SK-N-SH (cell line): ENCODE measurements at regions not wholly inside any gene's neighbourhood (a gene's known extent, or its start where the extent isn't known, plus 50 kb on each side); places are given as distances from the start of the nearest gene placed in this dataset.

ENCODE experiments used
- CTCF ChIA-PET: fragments of 300-600, 350-600 bp; formaldehyde crosslinking; extraction: SDS; loops from one replicate; lab custom pipeline; 2021; lab: Yijun Ruan, JAX
- POLR2A ChIA-PET: fragments of 350-600 bp; sonication (Branson Sonifier 250); formaldehyde crosslinking; extraction: SDS; loops from one replicate; lab custom pipeline; 2020; ENCODE audit warnings: antibody characterized with exemption, inconsistent platforms; lab: Yijun Ruan, JAX
- DNase-seq: peaks from one replicate; pipeline ENCODE4 v3.0.0; 2012
- H2AFZ ChIP-seq: fragments of 200-600 bp; sonication (generic); 2 replicates; pipeline ENCODE4 v1.8.1; 2016; ENCODE audit warnings: antibody characterized with exemption, mild to moderate bottlenecking, low read depth
- H3F3A ChIP-seq: fragments of 200-600 bp; sonication (generic); replicated peaks from 2 replicates; pipeline ENCODE3; 2016; ENCODE audit warnings: antibody characterized with exemption, mild to moderate bottlenecking; ENCODE audit not compliant: insufficient read depth
- H3K27ac ChIP-seq, 2 experiments: fragments of 200-500 bp in 1 of 2; fragments of 200-600 bp in 1 of 2; sonication (Bioruptor generic) in 1 of 2; sonication (generic), shearing (Covaris generic) in 1 of 2; 2 replicates each; pipeline versions ENCODE4 v1.5.1 to v1.6.1; 2014 to 2016; ENCODE audit warnings: low read depth in 2 of 2, inconsistent platforms in 1 of 2, low read length in 1 of 2, mild to moderate bottlenecking in 1 of 2, mixed read lengths in 1 of 2
- H3K27me3 ChIP-seq: fragments of 200-600 bp; sonication (generic), shearing (Covaris generic); 2 replicates; pipeline ENCODE4 v1.6.1; 2016; ENCODE audit warnings: mixed run types; ENCODE audit not compliant: insufficient read depth
- H3K36me3 ChIP-seq, 2 experiments: fragments of 200-500 bp in 1 of 2; fragments of 200-600 bp in 1 of 2; sonication (Bioruptor generic) in 1 of 2; sonication (generic) in 1 of 2; replicated peaks in 1 of 2; 2 replicates each; pipeline versions ENCODE3 to v1.5.1; 2014 to 2016; ENCODE audit warnings: low read length in 1 of 2, mild to moderate bottlenecking in 1 of 2; ENCODE audit not compliant: insufficient read depth in 2 of 2, control insufficient read depth in 1 of 2
- H3K4me1 ChIP-seq, 2 experiments: fragments of 200-500 bp in 1 of 2; fragments of 200-600 bp in 1 of 2; sonication (Bioruptor generic) in 1 of 2; sonication (generic), shearing (Covaris generic) in 1 of 2; 2 replicates each; pipeline versions ENCODE4 v1.5.1 to v1.6.1; 2014 to 2016; ENCODE audit warnings: low read depth in 1 of 2, low read length in 1 of 2, mixed run types in 1 of 2; ENCODE audit not compliant: insufficient read depth in 2 of 2, control insufficient read depth in 1 of 2
- H3K4me2 ChIP-seq: fragments of 200-600 bp; sonication (generic), shearing (Covaris generic); 2 replicates; pipeline ENCODE4 v1.6.1; 2017; ENCODE audit warnings: mixed run types
- H3K4me3 ChIP-seq, 2 experiments: fragments of 200-500 bp in 1 of 2; fragments of 200-600 bp in 1 of 2; sonication (Bioruptor generic) in 1 of 2; sonication (generic), shearing (Covaris generic) in 1 of 2; 2 replicates each; pipeline versions ENCODE4 v1.5.1 to v1.8.1; 2014 to 2016; ENCODE audit warnings: low read depth in 2 of 2, inconsistent platforms in 1 of 2, low read length in 1 of 2, mild to moderate bottlenecking in 1 of 2, mixed read lengths in 1 of 2, moderate library complexity in 1 of 2
- H3K79me2 ChIP-seq: fragments of 200-600 bp; sonication (generic); 2 replicates; pipeline ENCODE4 v1.8.1; 2017; ENCODE audit warnings: mild to moderate bottlenecking; ENCODE audit not compliant: insufficient read depth
- H3K9ac ChIP-seq: fragments of 200-600 bp; sonication (generic); 2 replicates; pipeline ENCODE4 v1.6.1; 2017; ENCODE audit warnings: mixed run types
- H3K9me2 ChIP-seq: fragments of 200-600 bp; sonication (generic); 2 replicates; pipeline ENCODE4 v1.6.1; 2017; ENCODE audit warnings: mixed run types
- H3K9me3 ChIP-seq: fragments of 200-600 bp; sonication (generic); 2 replicates; pipeline ENCODE4 v1.6.1; 2017; ENCODE audit warnings: mixed run types, mild to moderate bottlenecking, moderate library complexity
- H4K20me1 ChIP-seq: fragments of 200-600 bp; sonication (generic); 2 replicates; pipeline ENCODE4 v1.6.1; 2017; ENCODE audit warnings: mild to moderate bottlenecking, mixed run types; ENCODE audit not compliant: insufficient read depth
- EP300 ChIP-seq, 2 experiments: IDR thresholded peaks; 2 replicates each; pipeline versions ENCODE4 v1.4.0 to v1.6.1; 2012; ENCODE audit warnings: borderline replicate concordance in 1 of 2, low read depth in 1 of 2, low read length in 1 of 2
- FOSL2 ChIP-seq: IDR thresholded peaks from 2 replicates; pipeline ENCODE4 v1.4.0; 2012; ENCODE audit warnings: low read depth, mild to moderate bottlenecking, moderate library complexity, borderline replicate concordance
- GATA2 ChIP-seq: sonication (generic); formaldehyde crosslinking; IDR thresholded peaks from 2 replicates; pipeline ENCODE4 v1.5.0; 2020; ENCODE audit warnings: mild to moderate bottlenecking, missing genetic modification reagents
- JUND ChIP-seq: IDR thresholded peaks from 2 replicates; pipeline ENCODE4 v1.4.0; 2012
- MEF2A ChIP-seq: IDR thresholded peaks from 2 replicates; pipeline ENCODE4 v1.4.0; 2012; ENCODE audit warnings: low read depth, borderline replicate concordance
- NFIC ChIP-seq: IDR thresholded peaks from 2 replicates; pipeline ENCODE4 v1.4.0; 2012; ENCODE audit warnings: borderline replicate concordance
- POLR2AphosphoS5 ChIP-seq: IDR thresholded peaks from 2 replicates; pipeline ENCODE4 v1.6.1; 2012; ENCODE audit warnings: low read depth, low read length
- TCF12 ChIP-seq: IDR thresholded peaks from 2 replicates; pipeline ENCODE4 v1.4.0; 2012
- TEAD4 ChIP-seq: IDR thresholded peaks from 2 replicates; pipeline ENCODE4 v1.4.0; 2012; ENCODE audit warnings: mild to moderate bottlenecking, borderline replicate concordance; ENCODE audit not compliant: insufficient read depth
- WGBS: methylation state at CpG from one replicate; pipeline ENCODE4 v1.1.6; 2017; ENCODE audit warnings: low lambda C conversion rate; 5-methylcytosine and 5-hydroxymethylcytosine counted together
- TF ChIP-seq, protein P1 (sequence below): IDR thresholded peaks from 2 replicates; pipeline ENCODE4 v1.4.0; 2012; ENCODE audit warnings: low read depth
- TF ChIP-seq, protein P2 (sequence below): IDR thresholded peaks from 2 replicates; pipeline ENCODE4; 2012

DNA sequence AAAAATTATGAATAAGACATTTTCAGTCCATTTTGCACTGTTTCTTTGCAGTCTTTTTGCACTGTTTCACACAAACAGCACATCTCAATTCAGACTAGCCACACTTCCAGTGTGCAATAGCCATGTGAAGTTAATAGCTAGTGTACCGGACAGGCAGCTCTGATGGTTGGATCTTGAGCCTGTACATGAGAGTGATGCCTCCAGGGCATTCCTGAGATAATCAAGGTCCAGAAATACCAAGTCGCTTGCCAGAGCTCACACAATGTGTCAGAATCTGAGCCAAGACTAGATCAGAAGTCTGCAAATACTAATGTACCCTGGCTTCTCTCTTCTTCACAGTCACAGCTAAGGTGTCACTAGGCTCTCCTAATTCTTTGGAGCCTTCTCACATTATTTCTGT, 180.2 kb downstream of the OSR1 start:
- CTCF ChIA-PET = no interaction called here
- POLR2A ChIA-PET = no interaction called here

DNA sequence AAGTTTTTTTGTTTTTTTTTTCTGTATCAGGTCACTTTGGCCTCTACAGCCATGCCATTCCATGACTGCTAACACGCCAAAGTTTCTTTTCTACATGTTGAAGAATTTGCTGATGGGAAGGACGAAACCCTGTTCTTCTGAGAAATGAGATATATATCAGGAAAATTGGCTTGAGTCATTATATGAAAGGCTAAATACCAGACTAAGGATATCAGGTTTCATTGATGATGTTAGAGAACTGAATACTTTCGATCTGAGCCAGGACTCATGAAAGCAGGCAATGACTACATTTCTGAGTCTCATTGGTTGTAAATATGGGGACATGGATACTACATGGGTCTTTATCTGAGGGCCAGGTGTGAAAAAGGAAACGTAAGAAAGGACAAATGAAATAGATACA, 181.4 kb downstream of the OSR1 start:
- WGBS = 49% methylated on average over 4 of the region's 4 CpGs
- ChIA-PET CTCF (no interaction called here), POLR2A (no interaction called here)
- no peaks in the 10 kb centered on the region for H3K27me3 ChIP-seq
- no peaks in the 10 kb centered on the region for H3K36me3 ChIP-seq
- TF ChIP-seq FOSL2 (peak; percentile 79; the same call in 1 of the 2 replicates), POLR2AphosphoS5 (peak; percentile 22; the same call in 1 of the 2 replicates), JUND (peak; percentile 79), TCF12 (peak; percentile 77), GATA2 (CRISPR knock-in tag) (no peak), TEAD4 (0 out of 2 replicates have a peak, but pooled peaks have one; percentile 53), NFIC (peak; percentile 62; the same call in 1 of the 2 replicates), EP300 (IDR thresholded peaks at IDR 0.05; ENCODE audit: borderline replicate concordance in 1 of 2, low read depth in 1 of 2, low read length in 1 of 2) (peak in 1 of 2 experiments; percentile 80; a peak in 1 of 4 replicates)
- TF ChIP-seq, protein P1, sequence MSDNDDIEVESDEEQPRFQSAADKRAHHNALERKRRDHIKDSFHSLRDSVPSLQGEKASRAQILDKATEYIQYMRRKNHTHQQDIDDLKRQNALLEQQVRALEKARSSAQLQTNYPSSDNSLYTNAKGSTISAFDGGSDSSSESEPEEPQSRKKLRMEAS = no peak; the same call in 1 of the 2 replicates
- TF ChIP-seq, protein P2, sequence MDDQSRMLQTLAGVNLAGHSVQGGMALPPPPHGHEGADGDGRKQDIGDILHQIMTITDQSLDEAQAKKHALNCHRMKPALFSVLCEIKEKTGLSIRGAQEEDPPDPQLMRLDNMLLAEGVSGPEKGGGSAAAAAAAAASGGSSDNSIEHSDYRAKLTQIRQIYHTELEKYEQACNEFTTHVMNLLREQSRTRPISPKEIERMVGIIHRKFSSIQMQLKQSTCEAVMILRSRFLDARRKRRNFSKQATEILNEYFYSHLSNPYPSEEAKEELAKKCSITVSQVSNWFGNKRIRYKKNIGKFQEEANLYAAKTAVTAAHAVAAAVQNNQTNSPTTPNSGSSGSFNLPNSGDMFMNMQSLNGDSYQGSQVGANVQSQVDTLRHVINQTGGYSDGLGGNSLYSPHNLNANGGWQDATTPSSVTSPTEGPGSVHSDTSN = peak; percentile 63
- H3K4me3 ChIP-seq = no peak overlapping the region
- peak overlapping the region in 1 of 2 experiments; percentile 59; a peak in 2 of 4 replicates for H3K27ac ChIP-seq
- H3F3A ChIP-seq = no peaks in the 10 kb centered on the region
- no peak for DNase-seq
- H4K20me1 ChIP-seq = no peaks in the 10 kb centered on the region
- no peaks in the 10 kb centered on the region for H3K9me3 ChIP-seq
- H3K79me2 ChIP-seq = no peaks in the 10 kb centered on the region
- H3K4me2 ChIP-seq = 0 out of 2 replicates have a peak overlapping the region, but pooled peaks have one; percentile 20
- H3K4me1 ChIP-seq = peaks cover 3 to 8% of the 10 kb centered on the region in 2 experiments; a peak in 2 of 4 replicates
- H3K9me2 ChIP-seq = no peaks in the 10 kb centered on the region
- no peak overlapping the region for H3K9ac ChIP-seq
- H2AFZ ChIP-seq = no peak overlapping the region

More for the DNA sequence above, 180.2 kb downstream of the OSR1 start:
- no peak for DNase-seq
- Histone ChIP-seq H2AFZ (no peak overlapping the region), H3K27me3 (no peaks in the 10 kb centered on the region), H3K4me2 (no peak overlapping the region), H3F3A (no peaks in the 10 kb centered on the region), H3K4me3 (no peak overlapping the region), H4K20me1 (no peaks in the 10 kb centered on the region), H3K36me3 (no peaks in the 10 kb centered on the region), H3K27ac (no peak overlapping the region), H3K9ac (no peak overlapping the region), H3K9me3 (no peaks in the 10 kb centered on the region), H3K4me1 (peaks cover 3 to 8% of the 10 kb centered on the region in 2 experiments; a peak in 2 of 4 replicates), H3K9me2 (no peaks in the 10 kb centered on the region), H3K79me2 (no peaks in the 10 kb centered on the region)
- TF ChIP-seq MEF2A = no peak
- 0 out of 2 replicates have a peak, but pooled peaks have one; percentile 18 for TF ChIP-seq NFIC
- 0 out of 2 replicates have a peak, but pooled peaks have one; percentile 12 for TF ChIP-seq GATA2 (CRISPR knock-in tag)
- WGBS = 69% methylated on average over 2 of the region's 2 CpGs
